Caco-2 (cell line): ENCODE measurements at regions not wholly inside any gene's neighbourhood (a gene's known extent, or its start where the extent isn't known, plus 50 kb on each side); places are given as distances from the start of the nearest gene placed in this dataset.

ENCODE experiments used
- BruUV-seq: library from RNA; stranded (reverse); fragments of 400-500 nt; replicated peaks from 2 replicates; lab custom pipeline; 2021; lab: Mats Ljungman, UMichigan
- CTCF ChIA-PET: fragments of 300-600 bp; sonication (Branson Sonifier 250); formaldehyde crosslinking; loops from one replicate; lab custom pipeline; 2022; ENCODE audit warnings: antibody characterized with exemption; lab: Charles Lee
- POLR2A ChIA-PET: fragments of 300-600 bp; sonication (Branson Sonifier 250); formaldehyde crosslinking; loops from one replicate; lab custom pipeline; 2022; ENCODE audit warnings: antibody characterized with exemption; lab: Charles Lee
- DNase-seq, 2 experiments: peaks; one replicate each; pipeline versions ENCODE4 v3.0.0 to v3.0.0-alpha.2; 2020 to 2022
- H3K27me3 ChIP-seq: replicated peaks from 2 replicates; pipeline ENCODE4 v1.6.0; 2011; ENCODE audit warnings: low read length; ENCODE audit not compliant: control insufficient read depth, insufficient read depth
- H3K36me3 ChIP-seq: 2 replicates; pipeline ENCODE4 v1.5.1; 2011; ENCODE audit warnings: low read length; ENCODE audit not compliant: control insufficient read depth, insufficient read depth
- H3K4me1 ChIP-seq: fragments of 250-450 bp; sonication (Bioruptor Pico); 2 replicates; pipeline ENCODE4 v1.5.1; 2020; ENCODE audit warnings: mild to moderate bottlenecking
- H3K4me3 ChIP-seq: 2 replicates; pipeline ENCODE4 v1.5.1; 2011; ENCODE audit warnings: low read depth, mild to moderate bottlenecking, control low read depth, low read length
- H3K9me3 ChIP-seq: fragments of 250-450 bp; sonication (Bioruptor Pico); 2 replicates; pipeline ENCODE4 v1.5.1; 2020; ENCODE audit warnings: mild to moderate bottlenecking, moderate library complexity
- H3K27ac Mint-ChIP-seq: one replicate; pipeline ENCODE4 v1.8.0; 2022; ENCODE audit warnings: mixed read lengths; ENCODE audit not compliant: unreplicated experiment
- H3K27me3 Mint-ChIP-seq: one replicate; pipeline ENCODE4 v1.8.0; 2022; ENCODE audit warnings: mixed read lengths; ENCODE audit not compliant: insufficient read depth, unreplicated experiment
- H3K36me3 Mint-ChIP-seq: one replicate; pipeline ENCODE4 v1.8.0; 2022; ENCODE audit warnings: mild to moderate bottlenecking, mixed read lengths; ENCODE audit not compliant: insufficient read depth, unreplicated experiment
- H3K4me1 Mint-ChIP-seq: one replicate; pipeline ENCODE4 v1.8.0; 2022; ENCODE audit warnings: low read depth, mixed read lengths; ENCODE audit not compliant: unreplicated experiment
- H3K4me3 Mint-ChIP-seq: one replicate; pipeline ENCODE4 v1.8.0; 2022; ENCODE audit warnings: mild to moderate bottlenecking, moderate library complexity, mixed read lengths; ENCODE audit not compliant: unreplicated experiment
- H3K9me3 Mint-ChIP-seq: one replicate; pipeline ENCODE4 v1.8.0; 2022; ENCODE audit warnings: mixed read lengths; ENCODE audit not compliant: unreplicated experiment
- intact Hi-C: fragments of 100-400 bp; cut with micrococcal nuclease; formaldehyde crosslinking; loops from one replicate; pipeline ENCODE4 v1.10.0; 2022; ENCODE audit not compliant: unreplicated experiment
- TF ChIP-seq, protein P1 (sequence below), 2 experiments: fragments of 200-600 bp in 1 of 2; IDR thresholded peaks; 1 replicate in 1 of 2; 2 replicates in 1 of 2; pipeline versions ENCODE4 v1.5.1 to v1.8.0; 2011 to 2022; ENCODE audit warnings: antibody characterized with exemption in 1 of 2, control low read depth in 1 of 2, inconsistent platforms in 1 of 2, low read depth in 1 of 2, low read length in 1 of 2, mild to moderate bottlenecking in 1 of 2, moderate library complexity in 1 of 2; ENCODE audit not compliant: insufficient read depth in 1 of 2, severe bottlenecking in 1 of 2, unreplicated experiment in 1 of 2

DNA sequence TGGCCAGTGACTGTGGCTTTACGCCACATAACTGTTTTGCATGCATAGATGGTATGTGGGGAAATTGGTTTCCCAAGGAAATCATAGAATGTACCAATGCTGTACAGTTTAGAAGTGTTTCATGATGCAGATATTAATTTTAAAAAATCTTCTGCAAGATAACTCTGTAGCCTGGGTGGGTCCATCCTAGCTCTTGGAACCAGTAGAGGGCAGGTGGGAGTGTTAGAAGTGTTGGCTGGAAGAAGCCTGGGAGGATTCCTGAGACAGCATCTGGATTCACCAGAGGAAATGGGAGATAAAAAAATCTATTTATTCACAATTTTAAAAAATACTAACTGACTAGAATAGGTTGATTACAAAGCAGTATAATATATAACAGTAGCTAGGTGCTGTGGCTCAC is 139.9 kb upstream of the GRIA4 start:
- intact Hi-C loops: loop anchor here (1.0 to 2.0 kb wide), 2 partner anchors 37 to 107 kb away; no protein-coding TSS in a partner anchor
- H3K9me3 Mint-ChIP-seq: no peaks in the 10 kb centered on the region

DNA sequence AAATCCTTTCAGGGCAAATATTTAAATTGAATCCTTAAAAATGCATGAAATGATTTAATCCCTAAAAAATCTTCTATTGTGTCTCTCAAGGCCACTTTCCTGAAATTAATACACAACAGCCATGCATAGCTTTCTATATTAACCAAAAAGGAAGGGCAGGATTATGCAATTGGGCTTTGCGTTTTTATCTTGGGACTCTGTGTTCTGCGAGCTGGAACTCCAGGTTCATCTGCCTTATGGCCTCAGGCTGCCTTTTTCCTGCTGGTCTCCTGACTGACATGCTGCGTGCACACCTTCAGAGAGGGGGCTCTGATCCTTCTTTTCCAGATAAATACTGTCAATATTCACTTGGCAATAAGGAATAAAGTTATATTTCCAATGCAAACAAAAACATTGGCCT is 141.7 kb upstream of the GRIA4 start:
- Mint-ChIP-seq H3K9me3 (no peaks in the 10 kb centered on the region), H3K27ac (no peak overlapping the region), H3K36me3 (no peaks in the 10 kb centered on the region), H3K27me3 (peaks cover 2% of the 10 kb centered on the region), H3K4me3 (no peak overlapping the region), H3K4me1 (peaks cover 10% of the 10 kb centered on the region)
- CTCF ChIA-PET: no interaction called here
- no peaks in the 10 kb centered on the region for H3K36me3 ChIP-seq
- no peaks in the 10 kb centered on the region for H3K9me3 ChIP-seq
- BruUV-seq: no TSS peak
- DNase-seq: peak in 1 of 2 experiments; percentile 34
- no peaks in the 10 kb centered on the region for H3K27me3 ChIP-seq
- H3K4me3 ChIP-seq: no peak overlapping the region
- H3K4me1 ChIP-seq: no peaks in the 10 kb centered on the region
- intact Hi-C loops: no loop called here
- TF ChIP-seq, protein P1, sequence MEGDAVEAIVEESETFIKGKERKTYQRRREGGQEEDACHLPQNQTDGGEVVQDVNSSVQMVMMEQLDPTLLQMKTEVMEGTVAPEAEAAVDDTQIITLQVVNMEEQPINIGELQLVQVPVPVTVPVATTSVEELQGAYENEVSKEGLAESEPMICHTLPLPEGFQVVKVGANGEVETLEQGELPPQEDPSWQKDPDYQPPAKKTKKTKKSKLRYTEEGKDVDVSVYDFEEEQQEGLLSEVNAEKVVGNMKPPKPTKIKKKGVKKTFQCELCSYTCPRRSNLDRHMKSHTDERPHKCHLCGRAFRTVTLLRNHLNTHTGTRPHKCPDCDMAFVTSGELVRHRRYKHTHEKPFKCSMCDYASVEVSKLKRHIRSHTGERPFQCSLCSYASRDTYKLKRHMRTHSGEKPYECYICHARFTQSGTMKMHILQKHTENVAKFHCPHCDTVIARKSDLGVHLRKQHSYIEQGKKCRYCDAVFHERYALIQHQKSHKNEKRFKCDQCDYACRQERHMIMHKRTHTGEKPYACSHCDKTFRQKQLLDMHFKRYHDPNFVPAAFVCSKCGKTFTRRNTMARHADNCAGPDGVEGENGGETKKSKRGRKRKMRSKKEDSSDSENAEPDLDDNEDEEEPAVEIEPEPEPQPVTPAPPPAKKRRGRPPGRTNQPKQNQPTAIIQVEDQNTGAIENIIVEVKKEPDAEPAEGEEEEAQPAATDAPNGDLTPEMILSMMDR (IDR thresholded peaks at IDR 0.05; ENCODE audit: insufficient read depth in 1 of 2, low read depth in 1 of 2, low read length in 1 of 2, severe bottlenecking in 1 of 2, unreplicated experiment in 1 of 2): no peak
- POLR2A ChIA-PET: no interaction called here

More for the DNA sequence above, 139.9 kb upstream of the GRIA4 start:
- peak in 1 of 2 experiments; percentile 33 for DNase-seq
- Mint-ChIP-seq H3K27ac (no peak overlapping the region), H3K4me3 (no peak overlapping the region), H3K36me3 (no peaks in the 10 kb centered on the region), H3K4me1 (peaks cover 10% of the 10 kb centered on the region), H3K27me3 (peaks cover 2% of the 10 kb centered on the region)
- TF ChIP-seq, protein P1 (IDR thresholded peaks at IDR 0.05; ENCODE audit: insufficient read depth in 1 of 2, low read depth in 1 of 2, low read length in 1 of 2, severe bottlenecking in 1 of 2, unreplicated experiment in 1 of 2): peak in 1 of 2 experiments; percentile 40
- Histone ChIP-seq H3K36me3 (no peaks in the 10 kb centered on the region), H3K4me3 (no peak overlapping the region), H3K27me3 (no peaks in the 10 kb centered on the region), H3K4me1 (no peaks in the 10 kb centered on the region), H3K9me3 (no peaks in the 10 kb centered on the region)
- ChIA-PET POLR2A (no interaction called here), CTCF (interaction anchor here (0.5 kb wide), 1 partner anchor 21 kb away, joined by 3 read pairs; no protein-coding TSS in a partner anchor)
- no TSS peak for BruUV-seq

DNA sequence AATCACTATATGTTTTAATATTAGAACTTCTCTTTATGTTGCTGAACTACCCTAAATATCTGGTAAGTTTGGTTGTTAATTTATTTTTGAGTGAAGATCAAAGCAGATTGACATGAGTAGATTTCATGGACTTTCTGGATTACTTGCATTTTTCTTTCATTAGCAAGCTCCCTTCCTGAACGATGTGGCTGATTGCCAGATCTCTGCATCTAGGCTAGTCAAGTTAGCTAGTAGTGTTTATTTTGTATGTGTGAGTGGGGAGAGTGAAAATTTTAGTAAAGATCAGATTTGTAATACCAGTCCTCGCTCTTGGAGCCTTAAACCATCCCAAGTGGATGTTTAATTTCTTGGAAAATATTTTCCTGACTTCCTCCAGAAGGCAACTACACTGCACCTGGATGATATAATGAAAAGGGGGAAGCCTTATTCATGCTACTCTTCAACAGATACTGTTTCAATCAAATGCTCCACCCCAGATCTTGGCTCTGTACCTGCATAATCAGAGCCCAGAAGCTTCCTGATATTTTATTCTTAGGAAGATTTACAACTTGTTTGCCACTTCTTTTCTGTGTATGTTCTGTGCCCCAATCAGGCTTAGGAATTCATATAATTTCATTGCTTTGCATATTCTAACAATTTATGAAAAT is 143.2 kb upstream of the GRIA4 start:
- no peaks in the 10 kb centered on the region for H3K36me3 Mint-ChIP-seq

More for the DNA sequence above, 143.2 kb upstream of the GRIA4 start:
- Mint-ChIP-seq H3K4me1 (peaks cover 10% of the 10 kb centered on the region), H3K4me3 (no peak overlapping the region), H3K9me3 (no peaks in the 10 kb centered on the region), H3K27me3 (peaks cover 2% of the 10 kb centered on the region), H3K27ac (no peak overlapping the region)
- TF ChIP-seq, protein P1 (IDR thresholded peaks at IDR 0.05; ENCODE audit: insufficient read depth in 1 of 2, low read depth in 1 of 2, low read length in 1 of 2, severe bottlenecking in 1 of 2, unreplicated experiment in 1 of 2): no peak
- BruUV-seq: no TSS peak
- H3K27me3 ChIP-seq: no peaks in the 10 kb centered on the region
- intact Hi-C loops: no loop called here
- no peak for DNase-seq
- no peak overlapping the region for H3K4me3 ChIP-seq
- ChIA-PET POLR2A (no interaction called here), CTCF (no interaction called here)
- no peaks in the 10 kb centered on the region for H3K36me3 ChIP-seq
- no peaks in the 10 kb centered on the region for H3K9me3 ChIP-seq
- H3K4me1 ChIP-seq: no peaks in the 10 kb centered on the region
